GM10266 (cell line): ENCODE measurements at regions not wholly inside any gene's neighbourhood (a gene's known extent, or its start where the extent isn't known, plus 50 kb on each side); places are given as distances from the start of the nearest gene placed in this dataset.

Experiments
- DNase-seq: peaks from one replicate; pipeline ENCODE4 v3.0.0; 2012; ENCODE audit errors: extremely low spot score
- CTCF ChIP-seq: IDR thresholded peaks from 2 replicates; pipeline ENCODE4 v1.5.1; 2012; ENCODE audit warnings: mild to moderate bottlenecking, low read depth; ENCODE audit not compliant: control insufficient read depth, insufficient read depth; ENCODE audit errors: missing control alignments

GRCh38 chr16:76988526-76988925 is 202.5 kb upstream of the MON1B start:
- no peak for TF ChIP-seq CTCF
- DNase-seq, result no peak

GRCh38 chr16:77002644-77003043 is 188.3 kb upstream of the MON1B start:
- no peak for DNase-seq
- no peak for TF ChIP-seq CTCF

- no peak for TF ChIP-seq CTCF
- DNase-seq, result no peak
Observed at GRCh38 chr16:77009453-77009852, 181.5 kb upstream of the MON1B start.

- no peak for DNase-seq
- TF ChIP-seq CTCF, result no peak
Observed at GRCh38 chr16:77014441-77014840, 176.5 kb upstream of the MON1B start.

- no peak for TF ChIP-seq CTCF
- DNase-seq, result no peak
Observed at GRCh38 chr16:77030600-77030999, 160.4 kb upstream of the MON1B start.

- TF ChIP-seq CTCF, result no peak
- DNase-seq, result no peak
Observed at GRCh38 chr16:77033516-77033915, 157.5 kb upstream of the MON1B start.

- DNase-seq, result no peak
- no peak for TF ChIP-seq CTCF
Observed at GRCh38 chr16:77035361-77035760, 155.6 kb upstream of the MON1B start.
